Dermis microvascular lymphatic vessel endothelial cell (primary cell): ENCODE measurements at regions not wholly inside any gene's neighbourhood (a gene's known extent, or its start where the extent isn't known, plus 50 kb on each side); places are given as distances from the start of the nearest gene placed in this dataset.
"Not testable (repeated sequence)": the region's sequence is repeated elsewhere in the genome, so short reads cannot be mapped to it uniquely, and the experiment has no call there.

Source experiments
- DNase-seq, 2 donors: peaks; one replicate each; pipeline versions ENCODE4 v3.0.0 to v3.0.0-alpha.2; 2010; ENCODE audit warnings: low read depth in 2 of 2

GRCh38 chr5:17966640-17967402 is 332.6 kb downstream of the TAF11L14 start:
- no peak for DNase-seq

- DNase-seq: no peak
These were observed 342.1 kb downstream of the TAF11L14 start for GRCh38 chr5:17976404-17976803.

- DNase-seq: no peak
These were observed 344.7 kb downstream of the TAF11L14 start for GRCh38 chr5:17978954-17979353.

GRCh38 chr5:17982626-17983025 is 348.4 kb downstream of the TAF11L14 start:
- not testable (repeated sequence) for DNase-seq

- no peak for DNase-seq
These were observed 354.8 kb downstream of the TAF11L14 start for GRCh38 chr5:17989036-17989435.

- DNase-seq: no peak
These were observed 355.6 kb downstream of the TAF11L14 start for GRCh38 chr5:17989567-17990563.

GRCh38 chr5:17991775-17992174 is 357.5 kb downstream of the TAF11L14 start:
- no peak for DNase-seq

GRCh38 chr5:17992291-17992690 is 358.0 kb downstream of the TAF11L14 start:
- DNase-seq: no peak

GRCh38 chr5:17995997-17996396 is 361.7 kb downstream of the TAF11L14 start:
- no peak for DNase-seq

GRCh38 chr5:17999858-18000257 is 365.6 kb downstream of the TAF11L14 start:
- DNase-seq: no peak

GRCh38 chr5:18000744-18001143 is 366.5 kb downstream of the TAF11L14 start:
- DNase-seq: no peak

GRCh38 chr5:18003312-18003711 is 369.1 kb downstream of the TAF11L14 start:
- no peak for DNase-seq

- no peak for DNase-seq
These were observed 369.5 kb downstream of the TAF11L14 start for GRCh38 chr5:18003784-18004183.

GRCh38 chr5:18006235-18006634 is 372.0 kb downstream of the TAF11L14 start:
- DNase-seq: not testable (repeated sequence)

GRCh38 chr5:18008940-18009339 is 374.7 kb downstream of the TAF11L14 start:
- no peak for DNase-seq

- DNase-seq: no peak
These were observed 375.8 kb downstream of the TAF11L14 start for GRCh38 chr5:18010053-18010452.

GRCh38 chr5:18018472-18018871 is 384.2 kb downstream of the TAF11L14 start:
- DNase-seq: no peak

GRCh38 chr5:18023275-18023674 is 389.0 kb downstream of the TAF11L14 start:
- no peak for DNase-seq

GRCh38 chr5:18023986-18024385 is 389.7 kb downstream of the TAF11L14 start:
- DNase-seq: no peak

GRCh38 chr5:18024542-18024941 is 390.3 kb downstream of the TAF11L14 start:
- no peak for DNase-seq

- DNase-seq: no peak
These were observed 393.1 kb downstream of the TAF11L14 start for GRCh38 chr5:18027241-18027867.

- no peak for DNase-seq
These were observed 393.8 kb downstream of the TAF11L14 start for GRCh38 chr5:18028036-18028435.
